Neuronal stem cell (in vitro differentiated cells): ENCODE measurements at regions not wholly inside any gene's neighbourhood (a gene's known extent, or its start where the extent isn't known, plus 50 kb on each side); places are given as distances from the start of the nearest gene placed in this dataset.

ENCODE experiments used
- DNase-seq: peaks from one replicate; pipeline ENCODE4 v3.0.0-alpha.2; 2013; ENCODE audit warnings: low spot score
- H2AFZ ChIP-seq: one replicate; pipeline ENCODE4 v1.6.1; 2013; ENCODE audit warnings: mild to moderate bottlenecking, low read length, inconsistent platforms
- H2AK5ac ChIP-seq: 2 replicates; pipeline ENCODE4 v1.6.1; 2013; ENCODE audit warnings: low read depth, mild to moderate bottlenecking, inconsistent platforms, low read length, moderate library complexity, mixed read lengths
- H2BK120ac ChIP-seq: 2 replicates; pipeline ENCODE4 v1.6.1; 2013; ENCODE audit warnings: low read depth, mild to moderate bottlenecking, inconsistent platforms, low read length, moderate library complexity, mixed read lengths
- H2BK12ac ChIP-seq: one replicate; pipeline ENCODE4 v1.6.1; 2013; ENCODE audit warnings: low read length, inconsistent platforms
- H2BK15ac ChIP-seq: 2 replicates; pipeline ENCODE4 v1.6.1; 2013; ENCODE audit warnings: mild to moderate bottlenecking, low read length, inconsistent platforms, mixed read lengths
- H2BK5ac ChIP-seq: one replicate; pipeline ENCODE4 v1.6.1; 2013; ENCODE audit warnings: inconsistent platforms, mild to moderate bottlenecking, low read length, moderate library complexity
- H3K14ac ChIP-seq: one replicate; pipeline ENCODE4 v1.6.1; 2013; ENCODE audit warnings: low read length, inconsistent platforms
- H3K18ac ChIP-seq: 2 replicates; pipeline ENCODE4 v1.6.1; 2013; ENCODE audit warnings: low read length, inconsistent platforms
- H3K23ac ChIP-seq: 2 replicates; pipeline ENCODE4 v1.6.1; 2013; ENCODE audit warnings: low read depth, mild to moderate bottlenecking, mixed read lengths, low read length, inconsistent platforms; ENCODE audit not compliant: poor library complexity
- H3K27ac ChIP-seq: replicated peaks from 3 replicates; pipeline ENCODE4 v1.5.1; 2013; ENCODE audit warnings: low read length, inconsistent platforms
- H3K27me3 ChIP-seq, 3 experiments: 2 replicates each; pipeline ENCODE4 v1.6.1; 2013; ENCODE audit warnings: low read length in 3 of 3, mild to moderate bottlenecking in 2 of 3, inconsistent platforms in 1 of 3, low read depth in 1 of 3, mixed read lengths in 1 of 3, moderate library complexity in 1 of 3; ENCODE audit not compliant: control insufficient read depth in 3 of 3, insufficient read depth in 3 of 3
- H3K36me3 ChIP-seq, 2 donors: replicated peaks in 1 of 2; 2 replicates each; pipeline ENCODE4 v1.6.1; 2013; ENCODE audit warnings: low read length in 2 of 2; ENCODE audit not compliant: control insufficient read depth in 2 of 2, insufficient read depth in 2 of 2
- H3K4ac ChIP-seq: 2 replicates; pipeline ENCODE4 v1.6.1; 2013; ENCODE audit warnings: inconsistent platforms, mild to moderate bottlenecking, low read length, moderate library complexity
- H3K4me1 ChIP-seq, 2 donors: 1 replicate in 1 of 2; 2 replicates in 1 of 2; pipeline ENCODE4 v1.6.1; 2013; ENCODE audit warnings: low read length in 2 of 2, low read depth in 1 of 2; ENCODE audit not compliant: control insufficient read depth in 2 of 2, insufficient read depth in 1 of 2
- H3K4me2 ChIP-seq: one replicate; pipeline ENCODE4 v1.6.1; 2013; ENCODE audit warnings: mild to moderate bottlenecking, low read length, inconsistent platforms; ENCODE audit not compliant: insufficient read depth, poor library complexity, severe bottlenecking
- H3K4me3 ChIP-seq, 2 donors: 2 replicates each; pipeline ENCODE4 v1.5.1; 2013; ENCODE audit warnings: low read length in 2 of 2, mild to moderate bottlenecking in 2 of 2, inconsistent platforms in 1 of 2, moderate library complexity in 1 of 2
- H3K79me1 ChIP-seq: one replicate; pipeline ENCODE4 v1.6.1; 2013; ENCODE audit warnings: low read depth, mild to moderate bottlenecking, inconsistent platforms, low read length, moderate library complexity
- H3K9ac ChIP-seq: one replicate; pipeline ENCODE4 v1.6.1; 2013; ENCODE audit warnings: mild to moderate bottlenecking, low read depth, low read length, inconsistent platforms; ENCODE audit not compliant: poor library complexity
- H3K9me3 ChIP-seq, 2 donors: replicated peaks in 1 of 2; 2 replicates each; pipeline versions ENCODE3 to v1.6.1; 2013; ENCODE audit warnings: low read length in 2 of 2, mild to moderate bottlenecking in 2 of 2, inconsistent platforms in 1 of 2, low read depth in 1 of 2, mixed read lengths in 1 of 2, moderate library complexity in 1 of 2; ENCODE audit not compliant: control insufficient read depth in 2 of 2, insufficient read depth in 1 of 2
- H4K8ac ChIP-seq: one replicate; pipeline ENCODE4 v1.6.1; 2013; ENCODE audit warnings: low read depth, mild to moderate bottlenecking, inconsistent platforms, low read length, moderate library complexity
- H4K91ac ChIP-seq: one replicate; pipeline ENCODE4 v1.6.1; 2013; ENCODE audit warnings: low read length, low read depth, mild to moderate bottlenecking, inconsistent platforms; ENCODE audit not compliant: poor library complexity
- WGBS, 2 donors: extraction: QIAGEN DNeasy Blood & Tissue Kit; methylation state at CpG; one replicate each; pipeline ENCODE4 v1.1.7; 2013; ENCODE audit warnings: missing lambda C conversion rate in 2 of 2, mixed read lengths in 1 of 2; ENCODE audit not compliant: insufficient read length in 2 of 2, insufficient replicate concordance in 1 of 2; ENCODE audit errors: extremely low coverage in 2 of 2; 5-methylcytosine and 5-hydroxymethylcytosine counted together

GRCh38 chr4:29220761-29221160 lies 1499.4 kb upstream of the PCDH7 start:
- no peak overlapping the region for H2BK120ac ChIP-seq
- no peak overlapping the region for H2AK5ac ChIP-seq
- no peak overlapping the region for H3K18ac ChIP-seq
- no peak overlapping the region for H2BK12ac ChIP-seq
- H2AFZ ChIP-seq, result no peak overlapping the region
- H4K8ac ChIP-seq, result no peak overlapping the region
- no peak overlapping the region for H3K27ac ChIP-seq
- no peaks in the 10 kb centered on the region for H3K27me3 ChIP-seq
- H3K9me3 ChIP-seq, result no peaks in the 10 kb centered on the region
- no CpG with 5 or more reads among the region's 1 CpG for WGBS, 2 donors
- H3K14ac ChIP-seq, result no peak overlapping the region
- H4K91ac ChIP-seq, result no peak overlapping the region
- no peak overlapping the region for H3K4me2 ChIP-seq
- no peaks in the 10 kb centered on the region for H3K36me3 ChIP-seq
- H3K9ac ChIP-seq, result no peak overlapping the region
- H2BK5ac ChIP-seq, result no peak overlapping the region
- no peak overlapping the region for H3K4ac ChIP-seq
- DNase-seq, result no peak
- no peaks in the 10 kb centered on the region for H3K4me1 ChIP-seq
- H3K23ac ChIP-seq, result no peak overlapping the region
- H2BK15ac ChIP-seq, result no peak overlapping the region
- H3K4me3 ChIP-seq, result no peak overlapping the region
- no peaks in the 10 kb centered on the region for H3K79me1 ChIP-seq

GRCh38 chr4:29224911-29225310 lies 1495.3 kb upstream of the PCDH7 start:
- DNase-seq, result no peak
- H3K18ac ChIP-seq, result no peak overlapping the region
- no peaks in the 10 kb centered on the region for H3K4me1 ChIP-seq

GRCh38 chr4:29240641-29241040 lies 1479.5 kb upstream of the PCDH7 start:
- no peak overlapping the region for H2AK5ac ChIP-seq
- H3K4me2 ChIP-seq, result no peak overlapping the region
- H3K4ac ChIP-seq, result no peak overlapping the region

More at GRCh38 chr4:29224911-29225310, 1495.3 kb upstream of the PCDH7 start:
- Histone ChIP-seq H3K9me3 (no peaks in the 10 kb centered on the region), H3K27me3 (no peaks in the 10 kb centered on the region), H4K8ac (no peak overlapping the region), H2AFZ (no peak overlapping the region), H2AK5ac (no peak overlapping the region), H3K23ac (no peak overlapping the region), H2BK12ac (no peak overlapping the region), H3K27ac (no peak overlapping the region), H3K79me1 (no peaks in the 10 kb centered on the region), H3K4me3 (no peak overlapping the region), H3K36me3 (no peaks in the 10 kb centered on the region), H2BK5ac (no peak overlapping the region), H3K4ac (no peak overlapping the region), H4K91ac (no peak overlapping the region), H3K14ac (no peak overlapping the region), H2BK15ac (no peak overlapping the region), H3K9ac (no peak overlapping the region), H2BK120ac (no peak overlapping the region), H3K4me2 (no peak overlapping the region)
- WGBS, 2 donors, result no CpG with 5 or more reads among the region's 2 CpGs

GRCh38 chr4:29243054-29243453 lies 1477.1 kb upstream of the PCDH7 start:
- H3K27ac ChIP-seq, result no peak overlapping the region
- no peak overlapping the region for H3K18ac ChIP-seq
- H3K36me3 ChIP-seq, result no peaks in the 10 kb centered on the region
- H3K4me1 ChIP-seq, result no peaks in the 10 kb centered on the region
- no peak overlapping the region for H2BK12ac ChIP-seq
- H4K8ac ChIP-seq, result no peak overlapping the region
- H4K91ac ChIP-seq, result no peak overlapping the region
- no peak overlapping the region for H3K4me3 ChIP-seq
- H3K79me1 ChIP-seq, result no peaks in the 10 kb centered on the region
- H2BK5ac ChIP-seq, result no peak overlapping the region
- no peak for DNase-seq
- H3K14ac ChIP-seq, result no peak overlapping the region
- no peak overlapping the region for H2BK15ac ChIP-seq
- no peak overlapping the region for H2AK5ac ChIP-seq
- no peak overlapping the region for H2BK120ac ChIP-seq
- no peak overlapping the region for H3K4ac ChIP-seq
- H3K4me2 ChIP-seq, result no peak overlapping the region
- no peak overlapping the region for H3K23ac ChIP-seq
- H3K9ac ChIP-seq, result no peak overlapping the region
- no CpG with 5 or more reads among the region's 1 CpG for WGBS, 2 donors
- H3K9me3 ChIP-seq, result no peaks in the 10 kb centered on the region
- H3K27me3 ChIP-seq, result no peaks in the 10 kb centered on the region
- no peak overlapping the region for H2AFZ ChIP-seq

More at GRCh38 chr4:29240641-29241040, 1479.5 kb upstream of the PCDH7 start:
- Histone ChIP-seq H3K36me3 (no peaks in the 10 kb centered on the region), H2BK15ac (no peak overlapping the region), H3K14ac (no peak overlapping the region), H3K27me3 (no peaks in the 10 kb centered on the region), H3K4me1 (no peaks in the 10 kb centered on the region), H3K9ac (no peak overlapping the region), H3K79me1 (no peaks in the 10 kb centered on the region), H3K4me3 (no peak overlapping the region), H2BK12ac (no peak overlapping the region), H3K27ac (no peak overlapping the region), H2AFZ (no peak overlapping the region), H3K9me3 (no peaks in the 10 kb centered on the region), H4K8ac (no peak overlapping the region), H2BK5ac (no peak overlapping the region), H3K18ac (no peak overlapping the region), H3K23ac (no peak overlapping the region), H4K91ac (no peak overlapping the region), H2BK120ac (no peak overlapping the region)
- DNase-seq, result no peak
